A549 (cell line): ENCODE measurements at regions not wholly inside any gene's neighbourhood (a gene's known extent, or its start where the extent isn't known, plus 50 kb on each side); places are given as distances from the start of the nearest gene placed in this dataset.

Source experiments
- CTCF ChIP-seq: fragments of >200 bp; sonication (Bioruptor Twin); formaldehyde crosslinking; IDR thresholded peaks from 3 replicates; pipeline ENCODE4 v1.5.1; 2016
- EHMT2 ChIP-seq: fragments of 200-600 bp; sonication (generic); IDR thresholded peaks from 2 replicates; pipeline ENCODE4 v1.6.1; 2016; ENCODE audit warnings: antibody characterized with exemption, low read depth, mild to moderate bottlenecking, moderate library complexity
- GATA3 ChIP-seq: IDR thresholded peaks from 2 replicates; pipeline ENCODE4 v1.6.1; 2012; ENCODE audit warnings: borderline replicate concordance
- NPAS2 ChIP-seq: fragments of 250-450 bp; sonication (Bioruptor Pico); IDR thresholded peaks from 2 replicates; pipeline ENCODE4 v1.8.0; 2022; ENCODE audit warnings: mild to moderate bottlenecking, moderate library complexity, borderline replicate concordance
- POLR2A ChIP-seq: IDR thresholded peaks from 2 replicates; pipeline ENCODE4 v1.6.1; 2012; ENCODE audit warnings: mild to moderate bottlenecking, low read length
- POLR2AphosphoS2 ChIP-seq: conservative IDR thresholded peaks from 2 replicates; pipeline ENCODE4 v1.6.1; 2012; ENCODE audit warnings: low read length, improper control_type of control experiment, inconsistent platforms
- RAD21 ChIP-seq, 2 experiments: fragments of >200 bp in 1 of 2; sonication (Bioruptor Twin) in 1 of 2; formaldehyde crosslinking in 1 of 2; IDR thresholded peaks in 1 of 2; conservative IDR thresholded peaks in 1 of 2; 2 replicates in 1 of 2; 3 replicates in 1 of 2; pipeline ENCODE4 v1.6.1; 2012 to 2018; ENCODE audit warnings: inconsistent platforms in 1 of 2
- SMC3 ChIP-seq: fragments of >200 bp; sonication (Bioruptor Twin); formaldehyde crosslinking; IDR thresholded peaks from 3 replicates; pipeline ENCODE4 v1.6.1; 2018; ENCODE audit warnings: inconsistent platforms
- TF ChIP-seq, protein P1 (sequence below): IDR thresholded peaks from 2 replicates; pipeline ENCODE4 v1.6.1; 2012; ENCODE audit warnings: low read depth, borderline replicate concordance
- TF ChIP-seq, protein P2 (sequence below): IDR thresholded peaks from 2 replicates; pipeline ENCODE4 v1.6.1; 2012

DNA sequence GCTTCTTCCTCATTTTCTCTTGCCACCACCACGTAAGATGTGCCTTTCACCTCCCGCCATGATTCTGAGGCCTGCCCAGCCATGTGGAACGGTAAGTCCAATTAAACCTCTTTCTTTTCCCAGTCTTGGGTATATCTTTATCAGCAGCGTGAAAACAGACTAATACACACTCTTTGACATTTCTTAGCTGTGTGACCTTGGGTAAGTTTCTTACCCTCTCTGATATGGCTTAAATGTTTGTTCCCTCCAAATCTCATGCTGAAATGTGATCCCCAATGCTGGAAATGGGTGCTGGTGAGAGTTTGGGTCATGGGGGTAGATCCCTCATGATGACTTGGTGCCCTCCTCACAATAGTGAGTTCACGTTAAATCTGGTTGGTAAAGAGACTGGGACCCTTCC lies 188.8 kb upstream of the IRX4 start:
- TF ChIP-seq NPAS2 (CRISPR knock-in tag), result no peak
- TF ChIP-seq POLR2AphosphoS2, result no peak
- TF ChIP-seq, protein P1, sequence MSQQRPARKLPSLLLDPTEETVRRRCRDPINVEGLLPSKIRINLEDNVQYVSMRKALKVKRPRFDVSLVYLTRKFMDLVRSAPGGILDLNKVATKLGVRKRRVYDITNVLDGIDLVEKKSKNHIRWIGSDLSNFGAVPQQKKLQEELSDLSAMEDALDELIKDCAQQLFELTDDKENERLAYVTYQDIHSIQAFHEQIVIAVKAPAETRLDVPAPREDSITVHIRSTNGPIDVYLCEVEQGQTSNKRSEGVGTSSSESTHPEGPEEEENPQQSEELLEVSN, result no peak
- TF ChIP-seq SMC3, result no peak
- no peak for TF ChIP-seq POLR2A
- TF ChIP-seq GATA3, result no peak
- no peak for TF ChIP-seq CTCF
- TF ChIP-seq, protein P2, sequence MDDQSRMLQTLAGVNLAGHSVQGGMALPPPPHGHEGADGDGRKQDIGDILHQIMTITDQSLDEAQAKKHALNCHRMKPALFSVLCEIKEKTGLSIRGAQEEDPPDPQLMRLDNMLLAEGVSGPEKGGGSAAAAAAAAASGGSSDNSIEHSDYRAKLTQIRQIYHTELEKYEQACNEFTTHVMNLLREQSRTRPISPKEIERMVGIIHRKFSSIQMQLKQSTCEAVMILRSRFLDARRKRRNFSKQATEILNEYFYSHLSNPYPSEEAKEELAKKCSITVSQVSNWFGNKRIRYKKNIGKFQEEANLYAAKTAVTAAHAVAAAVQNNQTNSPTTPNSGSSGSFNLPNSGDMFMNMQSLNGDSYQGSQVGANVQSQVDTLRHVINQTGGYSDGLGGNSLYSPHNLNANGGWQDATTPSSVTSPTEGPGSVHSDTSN, result no peak
- no peak for TF ChIP-seq EHMT2
- TF ChIP-seq RAD21 (conservative IDR thresholded peaks at IDR 0.05 in 1 of 2, IDR thresholded peaks at IDR 0.05 in 1 of 2), result no peak
